ENCODE measurements at regions not wholly inside any gene's neighbourhood (a gene's known extent, or its start where the extent isn't known, plus 50 kb on each side); places are given as distances from the start of the nearest gene placed in this dataset.
"Not testable (repeated sequence)": the region's sequence is repeated elsewhere in the genome, so short reads cannot be mapped to it uniquely, and the experiment has no call there.

- no peak for DNase-seq (ENCODE audit: low spot score)
- H3K27me3 ChIP-seq: no peaks in the 10 kb centered on the region
- H3K4me3 ChIP-seq: no peak overlapping the region
- H3K27ac ChIP-seq: no peak overlapping the region
- peaks cover 0 to 8% of the 10 kb centered on the region in 2 donors for H3K4me1 ChIP-seq
- no peak for TF ChIP-seq CTCF (IDR thresholded peaks at IDR 0.05)
- H3K9me3 ChIP-seq: no peaks in the 10 kb centered on the region
- H3K36me3 ChIP-seq: no peaks in the 10 kb centered on the region
Observed at GRCh38 chr14:59131938-59132795, 56.3 kb upstream of the DAAM1 start.

GRCh38 chr14:59132796-59133494, 55.5 kb upstream of the DAAM1 start:
- Histone ChIP-seq H3K27me3 (no peaks in the 10 kb centered on the region), H3K4me3 (no peak overlapping the region), H3K4me1 (peaks cover 0 to 8% of the 10 kb centered on the region in 2 donors), H3K9me3 (no peaks in the 10 kb centered on the region), H3K36me3 (no peaks in the 10 kb centered on the region), H3K27ac (no peak overlapping the region)
- TF ChIP-seq CTCF (IDR thresholded peaks at IDR 0.05): peak in 1 of 2 donors; percentile 43
- no peak for DNase-seq (ENCODE audit: low spot score)

GRCh38 chr14:59133709-59134108, 54.8 kb upstream of the DAAM1 start:
- Histone ChIP-seq H3K36me3 (no peaks in the 10 kb centered on the region), H3K27ac (no peak overlapping the region), H3K4me3 (no peak overlapping the region), H3K4me1 (peaks cover 0 to 8% of the 10 kb centered on the region in 2 donors), H3K9me3 (no peaks in the 10 kb centered on the region), H3K27me3 (no peaks in the 10 kb centered on the region)
- TF ChIP-seq CTCF (IDR thresholded peaks at IDR 0.05): no peak
- no peak for DNase-seq (ENCODE audit: low spot score)

GRCh38 chr14:59134307-59134706, 54.2 kb upstream of the DAAM1 start:
- H3K27me3 ChIP-seq: no peaks in the 10 kb centered on the region
- no peak for TF ChIP-seq CTCF (IDR thresholded peaks at IDR 0.05)
- H3K4me3 ChIP-seq: no peak overlapping the region
- no peak for DNase-seq (ENCODE audit: low spot score)
- no peak overlapping the region for H3K27ac ChIP-seq
- peaks cover 0 to 8% of the 10 kb centered on the region in 2 donors for H3K4me1 ChIP-seq
- H3K36me3 ChIP-seq: no peaks in the 10 kb centered on the region
- no peaks in the 10 kb centered on the region for H3K9me3 ChIP-seq

- H3K27me3 ChIP-seq: no peaks in the 10 kb centered on the region
- no peak overlapping the region for H3K4me3 ChIP-seq
- DNase-seq (ENCODE audit: low spot score): no peak
- H3K27ac ChIP-seq: no peak overlapping the region
- no peaks in the 10 kb centered on the region for H3K4me1 ChIP-seq
- TF ChIP-seq CTCF (IDR thresholded peaks at IDR 0.05): no peak
- H3K9me3 ChIP-seq: no peaks in the 10 kb centered on the region
- H3K36me3 ChIP-seq: no peaks in the 10 kb centered on the region
Observed at GRCh38 chr14:59137256-59137655, 51.2 kb upstream of the DAAM1 start.

GRCh38 chr14:59138576-59138975, 49.9 kb upstream of the DAAM1 start:
- not testable (repeated sequence) for H3K27ac ChIP-seq; DNase-seq (ENCODE audit: low spot score); H3K4me1 ChIP-seq; H3K4me3 ChIP-seq; H3K27me3 ChIP-seq; H3K36me3 ChIP-seq; H3K9me3 ChIP-seq

All from right atrium auricular region (tissue), 2 donors.